Right lobe of liver (tissue), 6 donors: ENCODE measurements at regions not wholly inside any gene's neighbourhood (a gene's known extent, or its start where the extent isn't known, plus 50 kb on each side); places are given as distances from the start of the nearest gene placed in this dataset.
"Not testable (repeated sequence)": the region's sequence is repeated elsewhere in the genome, so short reads cannot be mapped to it uniquely, and the experiment has no call there.

Source experiments
- ATAC-seq, 4 donors: fragments of 200-7000 bp; cut with Tn5 transposase; one replicate each; pipeline ENCODE4 v1.9.1; 2020; ENCODE audit warnings: mild to moderate bottlenecking in 4 of 4, moderate library complexity in 4 of 4
- DNase-seq, 3 donors: peaks; one replicate each; pipeline ENCODE4 v3.0.0-alpha.2; 2020
- H3K27ac ChIP-seq, 3 donors: fragments of 200-600 bp; one replicate each; pipeline ENCODE4 v1.8.0; 2022
- H3K27me3 ChIP-seq, 2 donors: fragments of 200-600 bp; one replicate each; pipeline ENCODE4 v1.8.0; 2022
- H3K36me3 ChIP-seq, 4 donors: fragments of 200-600 bp; sonication (generic) in 1 of 4; one replicate each; pipeline versions ENCODE4 v1.5.1 to v1.8.0; 2017 to 2022; ENCODE audit warnings: control low read depth in 1 of 4
- H3K4me1 ChIP-seq, 4 donors: fragments of 200-600 bp; sonication (generic) in 1 of 4; one replicate each; pipeline versions ENCODE4 v1.5.1 to v1.8.0; 2017 to 2022; ENCODE audit warnings: control low read depth in 1 of 4
- H3K4me3 ChIP-seq, 3 donors: fragments of 200-600 bp; one replicate each; pipeline ENCODE4 v1.8.0; 2022
- H3K9me3 ChIP-seq, 4 donors: fragments of 200-600 bp; sonication (generic) in 1 of 4; one replicate each; pipeline versions ENCODE4 v1.5.1 to v1.8.0; 2017 to 2022; ENCODE audit warnings: control low read depth in 1 of 4
- POLR2A ChIP-seq: fragments of 450-650 bp; IDR thresholded peaks from one replicate; pipeline ENCODE4 v1.6.1; 2017; ENCODE audit warnings: antibody characterized with exemption, mild to moderate bottlenecking
- WGBS: methylation state at CpG from one replicate; pipeline ENCODE4 v1.1.6; 2018; ENCODE audit warnings: low coverage, low lambda C conversion rate; ENCODE audit not compliant: insufficient coverage; ENCODE audit errors: missing lambda C conversion rate; 5-methylcytosine and 5-hydroxymethylcytosine counted together
- intact Hi-C, 2 donors: fragments of 100-400 bp; cut with DNase I; formaldehyde crosslinking; loops; one replicate each; pipeline versions ENCODE4 v1.11.2 to v1.14.1; 2022
- TF ChIP-seq, protein P1 (sequence below), 4 donors: fragments of 200-600 bp in 3 of 4; fragments of 450-650 bp in 1 of 4; IDR thresholded peaks; one replicate each; pipeline versions ENCODE4 v1.5.1 to v1.8.0; 2016 to 2022; ENCODE audit warnings: antibody characterized with exemption in 4 of 4, mild to moderate bottlenecking in 2 of 4
- donor health status: DM: no; HTN: yes; CAD: no.
- donor health status: DM: no; HTN: no; CAD: no.
- donor health status: DM: no; HTN: no; CAD: no.
- donor health status: DM: no; HTN: yes; CAD: no.
- donor health status: DM: no; HTN: yes; CAD: no.

DNA sequence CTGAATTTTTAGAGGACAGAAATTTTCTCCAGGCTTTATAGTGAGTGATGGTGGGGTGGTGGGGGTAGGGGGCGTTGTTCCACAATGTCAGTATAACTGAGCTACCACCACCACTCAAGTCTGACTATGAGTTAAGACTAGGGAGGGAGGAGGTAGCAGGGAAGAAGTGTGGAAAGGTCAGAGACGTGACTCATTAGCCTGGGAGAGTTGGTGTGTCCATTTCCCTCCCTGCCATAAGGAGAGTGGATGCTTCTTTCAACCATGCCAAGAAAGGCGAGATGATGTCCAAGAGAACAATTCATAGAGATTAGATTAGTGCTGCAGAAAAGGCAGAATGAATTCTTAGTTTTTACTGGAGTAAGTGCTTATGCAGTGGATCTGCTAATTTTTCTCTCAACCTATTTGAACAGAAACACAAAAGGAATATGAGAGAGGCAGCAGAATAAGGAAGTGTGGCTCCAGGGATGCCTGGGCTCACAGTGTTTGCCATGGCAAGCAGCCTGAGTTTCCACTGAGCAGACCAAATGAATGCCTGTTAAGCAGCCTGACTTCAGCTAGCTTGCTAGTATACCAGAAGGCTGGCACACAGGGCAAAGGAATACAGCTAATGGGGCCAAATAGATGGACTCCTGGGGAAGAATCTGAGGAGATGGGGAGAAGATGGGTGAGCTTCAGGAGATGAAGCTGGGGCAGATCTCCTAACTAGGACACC lies 708.9 kb downstream of the NTRK3 start:
- no peak overlapping the region for H3K27ac ChIP-seq
- no peak overlapping the region for H3K4me3 ChIP-seq
- DNase-seq (no peak), ATAC-seq (no peak)
- intact Hi-C loops: no loop called here
- 20% methylated on average over 3 of the region's 3 CpGs for WGBS
- H3K36me3 ChIP-seq: no peaks in the 10 kb centered on the region
- H3K9me3 ChIP-seq: no peaks in the 10 kb centered on the region
- no peaks in the 10 kb centered on the region for H3K27me3 ChIP-seq
- no peak for TF ChIP-seq POLR2A
- TF ChIP-seq, protein P1, sequence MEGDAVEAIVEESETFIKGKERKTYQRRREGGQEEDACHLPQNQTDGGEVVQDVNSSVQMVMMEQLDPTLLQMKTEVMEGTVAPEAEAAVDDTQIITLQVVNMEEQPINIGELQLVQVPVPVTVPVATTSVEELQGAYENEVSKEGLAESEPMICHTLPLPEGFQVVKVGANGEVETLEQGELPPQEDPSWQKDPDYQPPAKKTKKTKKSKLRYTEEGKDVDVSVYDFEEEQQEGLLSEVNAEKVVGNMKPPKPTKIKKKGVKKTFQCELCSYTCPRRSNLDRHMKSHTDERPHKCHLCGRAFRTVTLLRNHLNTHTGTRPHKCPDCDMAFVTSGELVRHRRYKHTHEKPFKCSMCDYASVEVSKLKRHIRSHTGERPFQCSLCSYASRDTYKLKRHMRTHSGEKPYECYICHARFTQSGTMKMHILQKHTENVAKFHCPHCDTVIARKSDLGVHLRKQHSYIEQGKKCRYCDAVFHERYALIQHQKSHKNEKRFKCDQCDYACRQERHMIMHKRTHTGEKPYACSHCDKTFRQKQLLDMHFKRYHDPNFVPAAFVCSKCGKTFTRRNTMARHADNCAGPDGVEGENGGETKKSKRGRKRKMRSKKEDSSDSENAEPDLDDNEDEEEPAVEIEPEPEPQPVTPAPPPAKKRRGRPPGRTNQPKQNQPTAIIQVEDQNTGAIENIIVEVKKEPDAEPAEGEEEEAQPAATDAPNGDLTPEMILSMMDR (IDR thresholded peaks at IDR 0.05): no peak
- no peaks in the 10 kb centered on the region for H3K4me1 ChIP-seq

DNA sequence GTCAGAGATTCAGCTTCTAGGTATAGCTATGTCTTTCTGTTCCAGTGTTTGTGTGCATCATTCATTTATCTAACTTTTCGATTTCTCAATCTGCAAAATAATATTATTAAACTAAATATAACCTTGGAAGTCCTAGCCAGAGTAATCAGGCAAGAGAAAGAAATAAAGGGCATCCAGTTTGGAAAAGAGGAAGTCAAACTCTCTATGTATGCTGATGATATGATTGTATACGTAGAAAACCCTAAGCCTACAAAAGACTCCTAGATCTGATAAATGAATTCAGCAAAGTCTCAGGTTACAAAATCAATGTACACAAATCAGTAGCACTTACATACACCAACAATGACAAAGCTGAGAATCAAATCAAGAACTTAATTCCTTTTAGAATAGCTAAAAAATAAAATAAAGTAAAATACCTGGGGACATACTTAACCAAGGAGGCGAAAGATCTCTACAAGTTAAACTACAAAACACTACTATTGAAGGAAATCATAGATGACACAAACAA lies 718.2 kb downstream of the NTRK3 start:
- 31% methylated on average over 3 of the region's 3 CpGs for WGBS
- ATAC-seq: no peak
- intact Hi-C loops: no loop called here

DNA sequence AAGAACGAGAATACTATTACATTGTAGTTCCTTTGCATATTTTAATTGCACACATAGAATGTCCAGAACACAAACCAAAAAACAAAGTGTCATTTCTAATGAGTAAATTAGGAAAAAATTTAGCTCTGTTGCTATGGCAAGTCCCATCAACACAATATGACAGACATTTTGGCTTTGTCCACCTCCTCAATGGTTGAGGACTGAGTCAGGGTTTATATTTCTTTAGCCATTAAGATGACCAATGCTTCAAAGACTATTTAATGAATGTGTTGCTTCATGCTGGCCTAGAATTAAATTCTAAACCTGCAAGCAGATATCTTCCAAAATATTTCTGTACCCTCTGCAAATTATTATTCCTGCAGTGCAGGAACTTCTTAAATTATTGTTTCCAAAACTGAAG lies 719.2 kb downstream of the NTRK3 start:
- Histone ChIP-seq H3K27me3 (no peaks in the 10 kb centered on the region), H3K4me3 (no peak overlapping the region), H3K36me3 (no peaks in the 10 kb centered on the region), H3K4me1 (no peaks in the 10 kb centered on the region), H3K27ac (no peak overlapping the region), H3K9me3 (no peaks in the 10 kb centered on the region)
- WGBS: 25% methylated on average over 1 of the region's 1 CpG
- no peak for ATAC-seq
- intact Hi-C loops: no loop called here
- no peak for DNase-seq
- TF ChIP-seq, protein P1 (IDR thresholded peaks at IDR 0.05): no peak
- no peak for TF ChIP-seq POLR2A

More for the DNA sequence above, 718.2 kb downstream of the NTRK3 start:
- no peak for DNase-seq
- Histone ChIP-seq H3K4me1 (no peaks in the 10 kb centered on the region), H3K9me3 (no peaks in the 10 kb centered on the region), H3K4me3 (no peak overlapping the region), H3K27ac (no peak overlapping the region), H3K27me3 (no peaks in the 10 kb centered on the region), H3K36me3 (no peaks in the 10 kb centered on the region)
- TF ChIP-seq, protein P1 (IDR thresholded peaks at IDR 0.05): no peak
- no peak for TF ChIP-seq POLR2A

DNA sequence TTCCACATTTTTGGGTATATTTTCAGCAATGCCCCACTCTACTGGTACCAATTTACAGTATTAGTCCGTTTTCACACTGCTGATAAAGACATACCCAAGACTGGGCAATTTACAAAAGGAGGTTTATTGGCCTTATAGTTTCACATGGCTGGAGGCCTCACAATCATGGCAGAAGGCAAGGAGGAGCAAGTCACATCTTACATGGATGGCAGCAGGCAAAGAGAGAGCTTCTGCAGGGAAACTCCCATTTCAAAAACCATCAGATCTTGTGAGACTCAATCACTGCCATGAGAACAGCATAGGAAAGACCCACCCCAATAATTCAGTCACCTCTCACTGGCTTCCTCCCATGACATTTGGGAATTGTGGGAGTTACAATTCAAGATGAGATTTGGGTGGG lies 722.9 kb downstream of the NTRK3 start:
- ATAC-seq, DNase-seq, H3K27me3 ChIP-seq, H3K4me3 ChIP-seq, H3K4me1 ChIP-seq, intact Hi-C loops, H3K36me3 ChIP-seq, H3K9me3 ChIP-seq, H3K27ac ChIP-seq: not testable (repeated sequence)
- 24% methylated on average over 1 of the region's 1 CpG for WGBS

DNA sequence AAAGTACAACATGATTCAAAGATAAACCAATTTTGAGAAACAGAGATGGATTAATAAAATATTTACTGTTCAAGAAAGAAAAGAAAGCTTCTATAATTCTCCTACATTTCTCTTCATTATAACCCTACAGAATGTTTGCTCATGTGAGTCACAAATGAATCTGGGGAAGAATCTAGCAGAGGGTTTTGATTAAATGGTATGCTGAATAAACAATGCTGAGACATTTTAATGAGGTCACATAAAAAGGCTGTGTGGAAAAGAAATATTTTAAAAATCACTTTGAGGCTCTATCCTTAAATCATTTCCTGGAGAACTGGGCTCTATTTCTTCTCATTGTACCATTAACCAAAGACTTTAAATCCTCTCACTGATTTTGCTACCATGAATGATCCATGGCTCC lies 727.7 kb downstream of the NTRK3 start:
- no peaks in the 10 kb centered on the region for H3K27me3 ChIP-seq
- H3K4me3 ChIP-seq: no peak overlapping the region
- ATAC-seq: no peak
- no peaks in the 10 kb centered on the region for H3K9me3 ChIP-seq
- no peaks in the 10 kb centered on the region for H3K36me3 ChIP-seq
- TF ChIP-seq, protein P1 (IDR thresholded peaks at IDR 0.05): no peak
- TF ChIP-seq POLR2A: no peak
- H3K4me1 ChIP-seq: no peaks in the 10 kb centered on the region
- intact Hi-C loops: no loop called here
- no peak for DNase-seq
- no peak overlapping the region for H3K27ac ChIP-seq
